ENCODE measurements at regions not wholly inside any gene's neighbourhood (a gene's known extent, or its start where the extent isn't known, plus 50 kb on each side); places are given as distances from the start of the nearest gene placed in this dataset.

GRCh38 chr10:58016614-58017013 lies 251.1 kb downstream of the IPMK start:
- in situ Hi-C loops (cut with MboI; ENCODE audit: low sequenced_read_pairs): no loop called here

- in situ Hi-C loops (cut with MboI; ENCODE audit: low sequenced_read_pairs): no loop called here
These were observed 253.3 kb downstream of the IPMK start for GRCh38 chr10:58014436-58014835.

- in situ Hi-C loops (cut with MboI; ENCODE audit: low sequenced_read_pairs): no loop called here
These were observed 254.3 kb downstream of the IPMK start for GRCh38 chr10:58013406-58013805.

- in situ Hi-C loops (cut with MboI; ENCODE audit: low sequenced_read_pairs): no loop called here
These were observed 257.5 kb downstream of the IPMK start for GRCh38 chr10:58010073-58010702.

- in situ Hi-C loops (cut with MboI; ENCODE audit: low sequenced_read_pairs): no loop called here
These were observed 263.7 kb downstream of the IPMK start for GRCh38 chr10:58003945-58004344.

GRCh38 chr10:58001159-58001558 lies 266.5 kb downstream of the IPMK start:
- in situ Hi-C loops (cut with MboI; ENCODE audit: low sequenced_read_pairs): no loop called here

- in situ Hi-C loops (cut with MboI; ENCODE audit: low sequenced_read_pairs): no loop called here
These were observed 271.2 kb downstream of the IPMK start for GRCh38 chr10:57996536-57996935.

GRCh38 chr10:57993302-57993701 lies 274.4 kb downstream of the IPMK start:
- in situ Hi-C loops (cut with MboI; ENCODE audit: low sequenced_read_pairs): no loop called here

- in situ Hi-C loops (cut with MboI; ENCODE audit: low sequenced_read_pairs): no loop called here
These were observed 275.2 kb downstream of the IPMK start for GRCh38 chr10:57992321-57993077.

GRCh38 chr10:57988964-57989363 lies 278.7 kb downstream of the IPMK start:
- in situ Hi-C loops (cut with MboI; ENCODE audit: low sequenced_read_pairs): no loop called here

- in situ Hi-C loops (cut with MboI; ENCODE audit: low sequenced_read_pairs): no loop called here
These were observed 280.5 kb downstream of the IPMK start for GRCh38 chr10:57987055-57987721.

- in situ Hi-C loops (cut with MboI; ENCODE audit: low sequenced_read_pairs): no loop called here
These were observed 281.3 kb downstream of the IPMK start for GRCh38 chr10:57986422-57986821.

GRCh38 chr10:57983281-57983791 lies 284.4 kb downstream of the IPMK start:
- in situ Hi-C loops (cut with MboI; ENCODE audit: low sequenced_read_pairs): no loop called here

- in situ Hi-C loops (cut with MboI; ENCODE audit: low sequenced_read_pairs): no loop called here
These were observed 285.6 kb downstream of the IPMK start for GRCh38 chr10:57982091-57982490.

- in situ Hi-C loops (cut with MboI; ENCODE audit: low sequenced_read_pairs): no loop called here
These were observed 287.7 kb downstream of the IPMK start for GRCh38 chr10:57979956-57980355.

GRCh38 chr10:57979491-57979890 lies 288.2 kb downstream of the IPMK start:
- in situ Hi-C loops (cut with MboI; ENCODE audit: low sequenced_read_pairs): no loop called here

- in situ Hi-C loops (cut with MboI; ENCODE audit: low sequenced_read_pairs): no loop called here
These were observed 290.4 kb downstream of the IPMK start for GRCh38 chr10:57977262-57977661.

- in situ Hi-C loops (cut with MboI; ENCODE audit: low sequenced_read_pairs): no loop called here
These were observed 294.2 kb downstream of the IPMK start for GRCh38 chr10:57973451-57973850.

GRCh38 chr10:57972783-57973182 lies 294.9 kb downstream of the IPMK start:
- in situ Hi-C loops (cut with MboI; ENCODE audit: low sequenced_read_pairs): no loop called here

GRCh38 chr10:57968328-57969016 lies 299.2 kb downstream of the IPMK start:
- in situ Hi-C loops (cut with MboI; ENCODE audit: low sequenced_read_pairs): no loop called here

GRCh38 chr10:57964351-57964750 lies 303.3 kb downstream of the IPMK start:
- in situ Hi-C loops (cut with MboI; ENCODE audit: low sequenced_read_pairs): no loop called here

Data from HL-60/S4 (cell line).